GM19372 (cell line): ENCODE measurements at regions not wholly inside any gene's neighbourhood (a gene's known extent, or its start where the extent isn't known, plus 50 kb on each side); places are given as distances from the start of the nearest gene placed in this dataset.
"Not testable (repeated sequence)": the region's sequence is repeated elsewhere in the genome, so short reads cannot be mapped to it uniquely, and the experiment has no call there.

Experiments
- ATAC-seq: cut with Tn5 transposase; IDR thresholded peaks from one replicate; pipeline ENCODE4 v1.9.1; 2021; ENCODE audit warnings: mild to moderate bottlenecking, low read depth, moderate library complexity; ENCODE audit not compliant: unreplicated experiment

DNA sequence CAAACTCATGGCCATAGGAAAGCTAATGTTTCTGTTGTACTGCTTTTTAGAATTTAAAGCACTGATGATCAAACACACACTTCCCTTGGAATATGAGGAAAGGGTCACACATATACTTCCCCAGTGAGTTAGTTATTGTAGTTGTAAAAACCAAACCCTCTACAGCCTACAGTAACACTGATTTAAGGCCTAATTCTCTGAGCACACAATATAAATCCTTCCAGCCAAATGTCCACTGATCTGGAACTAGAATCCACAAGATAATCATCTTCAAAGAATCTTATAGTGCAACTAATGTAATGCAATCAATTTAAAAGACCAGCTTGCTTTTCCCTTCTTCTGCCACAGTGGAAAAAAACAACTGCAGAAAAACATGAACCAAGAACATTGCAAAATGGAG, 219.3 kb downstream of the CAAP1 start:
- no peak for ATAC-seq

DNA sequence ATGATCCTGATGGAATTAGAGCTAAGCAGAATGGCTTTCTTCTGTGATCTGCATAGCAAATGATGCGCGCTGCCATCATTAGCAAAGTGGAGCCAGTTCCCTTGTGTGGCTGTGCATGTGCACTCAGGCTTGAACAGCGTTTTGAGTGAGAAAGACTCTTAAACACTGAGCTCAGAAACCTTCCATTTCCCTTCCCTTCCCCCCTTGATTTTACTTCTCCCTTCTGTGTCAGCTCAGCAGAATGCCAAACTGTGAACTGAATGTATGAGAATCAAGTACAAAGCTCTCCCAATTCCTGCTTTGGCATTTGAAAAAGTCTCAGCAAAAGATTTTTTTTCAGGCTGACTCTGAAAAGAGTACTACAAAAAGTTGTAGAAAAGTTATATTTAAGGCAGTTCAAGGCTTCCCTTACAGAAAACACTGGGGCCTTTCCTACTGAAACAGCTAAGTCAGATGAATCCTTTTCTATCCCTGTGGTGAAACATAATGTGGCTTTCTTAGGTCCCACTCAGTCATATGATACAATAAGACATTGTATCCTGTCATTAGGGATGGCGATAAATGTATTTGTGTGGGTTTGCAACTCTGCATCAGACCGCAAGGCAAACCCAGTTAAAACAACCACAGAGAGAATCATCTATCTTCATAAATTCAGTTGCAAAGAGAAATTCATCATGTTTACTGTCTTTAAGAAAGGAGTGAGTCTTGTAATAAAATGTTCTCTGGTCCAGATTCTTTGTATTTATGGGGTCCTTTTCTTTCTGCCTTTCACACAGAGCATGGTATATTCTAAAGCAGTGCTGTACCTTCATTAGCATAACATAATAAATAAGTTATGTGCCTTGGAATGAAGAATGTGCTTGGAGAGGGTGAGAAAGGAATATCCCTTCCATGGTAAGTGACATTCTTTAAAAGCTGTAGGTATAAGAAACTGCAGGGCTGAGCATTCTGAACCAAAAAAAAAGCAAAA, 222.6 kb downstream of the CAAP1 start:
- ATAC-seq = no peak

DNA sequence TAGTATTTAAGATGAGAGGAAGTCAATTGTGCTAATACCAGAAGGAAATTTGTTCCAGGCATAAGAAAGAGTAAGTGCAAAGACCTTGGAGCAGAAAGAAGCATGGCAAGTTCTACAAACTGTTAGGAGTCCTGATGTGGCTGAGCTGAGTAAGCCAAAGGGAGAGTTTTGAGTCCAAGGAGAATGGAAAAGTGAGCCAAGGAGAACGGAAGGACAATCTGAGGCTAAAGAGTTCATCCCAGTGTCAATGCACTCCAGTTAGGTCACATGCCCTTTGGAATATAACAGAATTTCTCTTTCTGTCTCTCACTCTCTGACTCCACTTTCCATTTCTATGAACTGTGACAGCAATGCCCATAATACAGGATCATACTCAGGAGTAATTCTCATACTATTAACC, 224.7 kb downstream of the CAAP1 start:
- ATAC-seq = no peak

DNA sequence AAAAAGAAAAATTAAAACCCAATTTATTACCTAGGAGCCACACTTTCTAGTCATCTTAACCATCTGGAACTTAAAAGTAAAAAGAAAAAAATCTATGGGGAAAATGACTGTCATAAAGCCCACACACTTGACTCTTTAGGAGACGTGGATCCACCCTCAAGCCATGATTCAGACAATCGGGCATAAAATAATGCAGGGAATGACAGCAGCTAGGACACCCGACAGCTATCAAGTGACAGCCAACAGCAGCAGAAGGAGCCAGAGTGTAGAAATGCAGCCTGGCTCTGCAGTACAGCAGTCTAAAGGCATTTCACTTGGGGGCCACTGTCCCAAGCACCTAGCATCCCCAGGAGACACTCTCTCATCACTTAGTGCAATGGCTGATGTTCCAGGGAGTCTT, 226.9 kb downstream of the CAAP1 start:
- no peak for ATAC-seq

DNA sequence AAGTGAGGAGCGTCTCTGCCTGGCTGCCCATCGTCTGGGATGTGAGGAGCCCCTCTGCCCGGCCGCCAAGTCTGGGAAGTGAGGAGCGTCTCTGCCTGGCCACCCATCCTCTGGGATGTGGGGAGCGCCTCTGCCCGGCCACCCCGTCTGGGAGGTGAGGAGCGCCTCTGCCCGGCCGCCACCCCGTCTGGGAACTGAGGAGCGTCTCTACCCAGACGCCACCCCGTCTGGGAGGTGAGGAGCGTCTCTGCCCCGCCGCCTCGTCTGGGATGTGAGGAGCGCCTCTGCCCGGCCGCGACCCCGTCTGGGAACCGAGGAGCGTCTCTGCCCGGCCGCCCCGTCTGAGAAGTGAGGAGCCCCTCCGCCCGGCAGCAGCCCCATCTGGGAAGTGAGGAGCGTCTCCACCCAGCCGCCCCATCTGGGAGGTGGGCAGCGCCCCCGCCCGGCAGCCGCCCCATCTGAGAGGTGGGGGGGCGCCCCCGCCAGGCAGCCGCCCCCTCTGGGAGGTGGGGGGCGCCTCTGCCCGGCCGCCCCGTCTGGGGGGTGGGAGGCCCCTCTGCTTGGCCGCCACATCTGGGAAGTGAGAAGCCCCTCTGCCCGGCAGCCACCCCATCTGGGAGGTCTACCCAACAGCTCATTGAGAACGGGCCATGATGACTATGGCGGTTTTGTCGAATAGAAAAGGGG, 228.4 kb downstream of the CAAP1 start:
- ATAC-seq = not testable (repeated sequence)

DNA sequence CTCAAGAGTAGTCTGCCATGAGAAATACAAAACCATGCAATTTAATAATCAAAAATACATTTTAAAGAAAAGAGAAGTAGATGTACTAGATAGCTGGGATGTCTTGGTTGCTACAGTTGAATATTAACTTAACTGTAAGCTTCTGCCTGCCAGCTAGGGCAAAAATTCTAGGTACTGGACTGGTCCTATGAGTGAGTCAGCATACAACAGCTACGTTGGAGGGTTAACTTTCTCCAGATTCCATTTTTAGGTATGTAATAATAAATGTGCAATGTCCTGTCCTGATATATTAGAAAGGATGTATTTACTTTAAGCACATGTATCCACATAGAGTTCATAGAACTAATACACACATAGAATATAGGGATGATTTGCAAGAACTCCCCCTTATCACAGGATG, 230.1 kb downstream of the CAAP1 start:
- no peak for ATAC-seq

DNA sequence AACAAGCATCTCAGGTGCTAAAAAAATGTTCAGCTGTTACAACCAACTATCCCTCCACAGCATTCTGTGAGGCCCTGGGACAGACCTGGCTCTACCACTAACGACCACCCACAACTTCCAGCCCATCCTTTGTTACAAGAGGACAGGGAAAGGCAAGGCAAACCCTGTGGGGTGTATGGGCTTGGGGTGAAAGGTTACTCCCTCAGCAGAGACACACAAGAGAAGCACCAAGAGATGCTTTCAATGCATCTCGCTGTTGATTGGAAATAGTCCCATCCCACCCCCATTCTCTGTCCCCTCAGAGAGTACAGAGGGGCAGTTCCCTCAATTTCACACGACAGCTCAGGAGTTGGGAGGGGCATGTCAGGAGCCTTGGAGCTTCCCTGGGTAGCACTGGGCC, 234.1 kb downstream of the CAAP1 start:
- no peak for ATAC-seq

DNA sequence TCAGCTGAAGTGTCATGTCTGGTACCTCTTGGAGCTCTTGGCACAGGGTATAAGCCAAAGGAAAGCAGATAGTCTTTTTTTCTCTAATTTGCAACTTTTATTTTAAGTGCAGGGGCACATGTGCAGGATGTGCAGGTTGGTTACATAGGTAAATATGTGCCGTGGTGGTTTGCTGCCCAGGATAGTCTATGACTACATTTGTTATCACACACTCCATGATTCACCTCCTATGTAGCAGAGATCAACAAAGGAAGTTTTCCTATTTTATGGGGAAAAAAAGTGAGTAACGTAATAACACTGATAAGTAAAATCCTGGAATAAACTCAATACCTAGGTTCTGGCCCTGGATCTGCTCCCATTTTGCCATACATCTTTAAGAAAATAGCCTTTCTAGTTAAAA, 234.6 kb downstream of the CAAP1 start:
- no peak for ATAC-seq

DNA sequence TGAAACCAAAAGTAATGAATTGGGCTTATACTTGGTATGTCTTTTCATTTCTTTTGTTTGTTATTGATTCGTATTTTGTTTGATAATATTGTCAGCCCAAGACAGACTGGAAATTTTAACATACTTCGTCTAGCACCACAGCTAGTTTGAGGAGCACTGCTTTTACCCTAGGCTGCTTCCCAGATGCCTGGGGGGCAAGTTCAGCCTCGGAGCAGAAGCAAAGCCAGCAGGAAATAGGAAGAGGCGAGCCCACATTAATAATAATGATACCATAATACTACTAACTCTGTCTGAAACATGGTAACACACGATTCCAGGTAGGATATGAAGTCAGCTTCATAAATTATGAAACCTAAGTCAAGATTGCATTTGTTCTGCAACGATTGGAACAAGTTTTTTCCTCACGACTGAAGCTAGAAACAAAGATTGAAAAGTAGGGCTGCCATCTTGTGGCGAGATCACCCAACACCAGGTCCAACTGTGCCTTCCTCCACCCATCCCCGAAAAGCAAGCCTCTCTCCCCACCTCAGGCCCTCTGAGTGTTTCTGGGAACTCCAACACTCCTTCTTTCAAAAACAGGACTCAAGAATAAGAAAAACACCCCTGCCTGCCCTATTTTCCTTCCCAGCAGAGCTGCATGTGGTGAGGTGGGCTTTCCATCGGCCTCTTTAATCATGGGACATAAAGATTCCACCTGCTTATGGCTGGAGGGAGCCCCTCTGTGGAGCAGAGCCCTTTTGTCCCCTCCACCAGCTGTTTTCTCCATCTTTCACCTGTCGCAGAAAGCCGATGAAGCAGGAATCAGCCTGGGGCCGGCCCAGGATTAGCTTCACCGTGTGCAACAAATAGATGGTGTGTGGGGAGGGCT, 236.4 kb downstream of the CAAP1 start:
- ATAC-seq = no peak

DNA sequence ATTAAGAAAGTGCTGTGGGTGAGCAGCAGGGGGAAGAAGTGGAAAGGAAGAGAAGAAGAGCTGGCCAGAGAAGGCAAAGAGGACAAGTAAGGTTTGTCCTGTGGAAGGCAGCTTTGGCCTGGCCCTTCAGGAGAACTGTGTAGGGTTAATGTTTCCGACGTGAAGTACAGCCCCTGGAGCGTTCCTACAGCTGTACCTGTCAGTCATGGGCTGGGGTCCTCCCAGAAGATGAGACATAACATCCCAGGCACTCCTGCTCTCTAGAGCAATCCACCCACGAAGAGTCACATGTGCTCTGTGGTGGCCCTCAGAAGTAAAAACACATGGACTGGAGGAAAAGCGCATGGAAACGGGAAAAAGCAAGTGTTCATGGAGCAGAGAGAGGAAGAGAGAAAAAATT, 237.4 kb downstream of the CAAP1 start:
- ATAC-seq = no peak

DNA sequence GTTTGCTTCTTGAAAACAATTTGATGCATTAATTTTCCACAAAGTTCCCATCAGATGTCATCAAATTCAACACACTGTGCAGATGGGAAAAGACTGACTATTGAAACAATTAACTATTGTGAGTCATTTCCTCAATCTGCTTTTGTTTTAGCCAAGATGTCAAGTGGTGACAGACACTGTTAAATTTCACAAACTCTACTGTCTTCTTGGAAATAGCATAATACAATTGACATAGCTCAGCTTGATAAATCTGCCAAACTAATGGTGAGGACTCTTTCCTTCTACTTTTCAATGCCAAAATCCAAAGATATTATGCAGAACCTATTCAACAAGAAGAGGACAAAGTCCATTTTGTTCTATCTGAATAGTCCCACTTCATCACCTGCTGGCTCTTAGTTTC, 242.3 kb downstream of the CAAP1 start:
- ATAC-seq = no peak

DNA sequence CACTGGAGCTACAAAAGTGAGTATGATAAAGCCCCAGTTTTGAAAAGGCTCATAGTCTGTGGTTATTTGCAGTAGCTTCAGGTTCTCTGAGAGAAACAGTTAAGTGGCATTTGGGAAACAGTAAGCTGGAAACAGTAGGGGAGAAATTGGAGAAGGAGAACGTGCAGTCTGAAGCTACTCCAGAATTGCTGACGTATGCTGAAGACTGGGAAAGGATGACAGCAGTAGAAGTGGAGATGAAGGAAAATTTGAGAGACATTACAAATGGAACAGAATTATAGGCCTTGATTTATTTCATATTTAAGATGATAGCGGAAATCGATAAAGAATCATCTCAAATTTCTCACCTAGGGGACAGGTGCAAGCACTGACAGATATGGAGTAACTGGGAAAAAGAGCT, 248.8 kb downstream of the CAAP1 start:
- ATAC-seq = no peak

DNA sequence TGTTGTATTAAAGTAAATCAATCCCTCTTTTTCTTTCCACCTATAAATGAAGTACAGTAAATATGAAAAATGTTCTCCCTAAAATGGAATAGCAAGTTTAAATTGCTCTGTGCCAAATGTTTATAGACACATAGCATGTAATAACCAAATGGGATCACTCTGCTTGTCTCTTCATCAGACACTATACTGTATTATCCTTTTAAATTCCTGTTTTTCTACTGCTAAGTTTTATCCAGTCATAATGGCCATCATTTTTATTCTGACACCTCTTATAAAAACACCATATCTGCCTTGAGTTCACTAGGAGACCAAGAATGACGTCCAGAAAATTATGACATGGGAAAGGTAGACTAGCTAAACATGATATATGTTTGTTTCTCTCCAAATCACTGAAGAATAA, 252.8 kb downstream of the CAAP1 start:
- no peak for ATAC-seq

DNA sequence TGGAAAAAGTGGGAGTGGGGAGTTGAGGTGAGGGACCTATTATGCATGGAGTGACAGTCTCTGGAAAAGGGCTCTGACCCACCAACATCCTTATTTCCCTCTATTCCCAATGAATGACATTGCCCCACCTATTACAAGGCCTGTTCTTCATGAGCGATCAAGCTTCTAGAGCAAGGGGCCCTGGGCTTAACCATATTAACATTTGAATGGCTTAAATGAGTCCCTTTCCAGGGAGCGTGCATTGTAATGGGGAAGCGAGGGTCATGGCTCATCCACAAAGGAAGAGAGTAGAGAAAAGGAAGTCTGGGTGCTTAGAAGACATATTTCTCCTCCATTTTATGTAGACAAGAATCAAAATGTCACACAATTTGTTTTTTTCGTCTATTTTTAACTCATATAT, 255.5 kb downstream of the CAAP1 start:
- no peak for ATAC-seq

DNA sequence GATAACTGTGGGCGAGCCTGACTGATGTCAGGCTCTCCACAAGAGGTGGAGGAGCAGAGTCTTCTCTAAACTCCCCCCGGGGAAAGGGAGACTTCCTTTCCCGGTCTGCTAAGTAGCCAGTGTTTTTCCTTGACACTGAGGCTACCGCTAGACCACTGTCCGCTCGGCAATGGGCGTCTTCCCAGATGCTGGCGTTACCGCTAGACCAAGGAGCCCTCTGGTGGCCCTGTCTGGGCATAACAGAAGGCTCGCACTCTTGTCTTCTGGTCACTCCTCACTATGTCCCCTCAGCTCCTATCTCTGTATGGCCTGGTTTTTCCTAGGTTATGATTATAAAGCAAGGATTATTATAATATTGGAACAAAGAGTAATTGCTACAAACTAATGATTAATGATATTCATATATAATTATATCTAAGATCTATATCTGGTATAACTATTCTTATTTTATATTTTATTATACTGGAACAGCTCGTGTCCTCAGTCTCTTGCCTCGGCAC, 278.7 kb downstream of the CAAP1 start:
- not testable (repeated sequence) for ATAC-seq

DNA sequence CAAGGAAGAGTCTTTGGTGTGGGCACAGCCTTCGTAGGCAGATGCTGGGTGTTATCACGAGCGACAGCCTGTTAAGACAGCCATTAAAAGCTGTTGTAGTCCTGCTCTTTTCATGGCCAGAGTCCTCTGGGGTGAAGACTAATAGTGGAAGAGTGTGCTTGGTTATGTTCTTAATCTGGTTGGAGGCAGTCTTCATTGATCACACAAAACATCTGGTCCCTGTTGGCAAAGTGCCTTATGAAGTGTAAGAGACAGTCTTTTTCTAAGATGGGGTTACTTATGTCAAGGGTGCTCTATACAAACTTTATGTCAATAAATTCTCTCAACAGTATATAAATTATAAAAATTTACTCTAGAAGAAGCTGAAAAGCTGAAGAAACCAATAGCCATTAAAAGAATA, 280.4 kb downstream of the CAAP1 start:
- no peak for ATAC-seq

DNA sequence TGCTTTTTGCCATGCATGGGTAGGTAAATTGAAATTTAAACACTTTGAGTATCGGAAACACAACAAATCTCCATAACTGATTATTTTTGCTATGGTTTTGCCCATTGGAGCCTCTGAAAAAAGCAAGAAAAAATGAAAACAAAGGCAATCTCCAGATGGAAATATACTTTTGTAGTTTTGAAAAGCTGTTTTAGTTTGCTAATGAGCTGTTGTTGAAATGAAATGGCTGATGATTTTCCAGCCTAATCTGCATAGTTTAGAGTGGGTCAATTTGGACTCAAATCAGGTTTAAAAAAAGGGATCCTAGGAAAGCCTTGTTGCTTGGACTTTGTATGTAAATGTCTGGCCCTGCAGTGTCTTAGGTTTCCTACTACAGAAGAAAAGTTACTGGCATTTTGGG, 285.8 kb downstream of the CAAP1 start:
- ATAC-seq = no peak

DNA sequence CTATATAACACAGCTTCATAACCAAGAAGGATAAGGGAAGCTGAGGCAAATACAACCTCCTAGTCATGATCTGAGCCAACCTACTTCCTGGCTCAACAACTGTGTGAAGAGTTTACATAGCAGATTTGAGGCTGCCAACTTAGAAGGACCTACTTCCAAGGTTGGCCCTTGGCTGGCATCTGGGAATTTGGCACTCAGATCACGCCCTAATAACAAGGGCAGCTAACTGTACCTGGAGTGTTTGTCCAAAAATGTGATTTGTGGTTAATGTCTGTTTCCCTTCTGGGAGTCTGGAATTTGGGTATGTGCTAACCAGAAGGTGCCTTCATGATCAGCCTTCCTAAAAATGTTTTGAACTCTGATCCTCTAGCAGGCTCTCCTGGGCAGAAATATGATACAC, 287.2 kb downstream of the CAAP1 start:
- ATAC-seq = no peak

DNA sequence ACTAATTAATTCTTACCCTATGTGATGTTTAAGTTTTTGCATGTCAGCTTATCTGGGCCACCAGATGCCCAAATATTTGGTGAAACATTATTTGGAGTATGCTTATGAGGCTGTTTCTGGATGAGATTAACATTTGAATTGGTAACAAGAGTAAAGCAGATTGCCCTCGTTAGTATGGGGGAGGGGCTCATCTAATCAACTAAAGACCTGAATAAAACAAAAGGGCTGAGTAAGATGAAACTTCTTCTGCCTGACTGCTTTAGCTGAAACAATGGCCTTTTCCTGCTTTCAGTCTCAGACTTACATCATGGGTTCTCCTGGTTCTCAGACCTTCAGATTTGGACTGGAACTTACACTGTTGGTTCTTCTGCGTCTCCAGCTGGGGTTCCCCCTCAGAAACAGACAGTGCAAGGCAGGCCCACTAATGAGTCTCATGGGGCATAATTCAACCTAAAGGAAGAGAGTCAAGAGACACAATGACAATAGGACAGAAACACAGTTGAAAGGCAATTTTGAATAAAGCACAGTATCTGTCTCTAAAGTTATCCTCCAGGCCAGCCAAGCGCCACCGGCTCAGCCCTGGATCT, 288.4 kb downstream of the CAAP1 start:
- no peak for ATAC-seq

DNA sequence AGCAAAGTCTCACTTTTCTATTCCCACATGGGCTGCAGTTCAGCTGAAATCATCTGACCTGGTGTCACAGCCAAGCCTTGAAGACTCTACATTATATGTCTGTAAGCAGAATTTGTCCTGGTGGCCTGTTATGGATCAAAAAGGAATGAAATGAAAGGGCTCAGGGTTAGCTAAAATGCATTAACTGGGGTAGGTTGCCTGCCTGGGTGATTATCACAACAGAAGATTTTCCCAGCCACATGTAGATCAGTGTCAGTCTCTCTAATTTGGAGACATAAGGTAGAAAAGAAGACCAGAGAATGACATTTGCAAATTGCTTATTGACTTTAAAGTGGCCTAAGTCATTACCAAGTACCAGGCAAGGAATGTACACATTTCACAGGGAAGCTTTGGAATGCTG, 289.0 kb downstream of the CAAP1 start:
- ATAC-seq = no peak
